D721Med (cell line): ENCODE measurements at regions not wholly inside any gene's neighbourhood (a gene's known extent, or its start where the extent isn't known, plus 50 kb on each side); places are given as distances from the start of the nearest gene placed in this dataset.
A peak's percentile ranks its signal among the peaks of the same experiment; 100 is the strongest.

Source experiments
- DNase-seq: peaks from one replicate; pipeline ENCODE4 v3.0.0; 2011; ENCODE audit warnings: low spot score; ENCODE audit not compliant: insufficient read length
- FAIRE-seq: peaks from 2 replicates; lab custom pipeline; 2011; peaks lifted over from hg19 to GRCh38; lab: Jason Lieb, UNC
- CTCF ChIP-seq: IDR thresholded peaks from 2 replicates; pipeline ENCODE4 v1.5.1; 2012; ENCODE audit warnings: mild to moderate bottlenecking, control low read depth; ENCODE audit not compliant: insufficient read depth; ENCODE audit errors: missing control alignments

DNA sequence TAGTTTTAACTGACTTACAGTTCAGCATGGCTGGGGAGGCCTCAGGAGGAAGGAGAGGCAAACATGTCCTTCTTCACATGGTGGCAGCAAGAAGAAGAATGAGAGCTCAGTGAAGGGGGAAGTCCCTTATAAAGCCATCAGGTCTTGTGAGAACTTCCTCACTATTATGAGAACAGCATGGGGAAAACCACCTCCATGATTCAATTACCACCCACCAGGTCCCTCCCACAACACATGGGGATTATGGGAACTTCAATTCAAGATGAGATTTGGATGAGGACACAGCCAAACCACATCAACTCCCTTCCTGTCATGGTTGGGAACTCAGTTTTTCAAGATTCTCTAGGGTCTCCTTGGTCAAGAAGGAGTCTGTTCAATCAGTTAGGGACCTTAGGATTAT, 432.9 kb upstream of the CNTN5 start:
- no peak for TF ChIP-seq CTCF
- FAIRE-seq (no peak), DNase-seq (no peak)

- no peak for TF ChIP-seq CTCF
- FAIRE-seq (no peak), DNase-seq (no peak)
These were observed 430.8 kb upstream of the CNTN5 start for GRCh38 chr11:98589967-98590366.

- no peak for TF ChIP-seq CTCF
- DNase-seq (no peak), FAIRE-seq (no peak)
These were observed 420.6 kb upstream of the CNTN5 start for GRCh38 chr11:98600103-98600502.

DNA sequence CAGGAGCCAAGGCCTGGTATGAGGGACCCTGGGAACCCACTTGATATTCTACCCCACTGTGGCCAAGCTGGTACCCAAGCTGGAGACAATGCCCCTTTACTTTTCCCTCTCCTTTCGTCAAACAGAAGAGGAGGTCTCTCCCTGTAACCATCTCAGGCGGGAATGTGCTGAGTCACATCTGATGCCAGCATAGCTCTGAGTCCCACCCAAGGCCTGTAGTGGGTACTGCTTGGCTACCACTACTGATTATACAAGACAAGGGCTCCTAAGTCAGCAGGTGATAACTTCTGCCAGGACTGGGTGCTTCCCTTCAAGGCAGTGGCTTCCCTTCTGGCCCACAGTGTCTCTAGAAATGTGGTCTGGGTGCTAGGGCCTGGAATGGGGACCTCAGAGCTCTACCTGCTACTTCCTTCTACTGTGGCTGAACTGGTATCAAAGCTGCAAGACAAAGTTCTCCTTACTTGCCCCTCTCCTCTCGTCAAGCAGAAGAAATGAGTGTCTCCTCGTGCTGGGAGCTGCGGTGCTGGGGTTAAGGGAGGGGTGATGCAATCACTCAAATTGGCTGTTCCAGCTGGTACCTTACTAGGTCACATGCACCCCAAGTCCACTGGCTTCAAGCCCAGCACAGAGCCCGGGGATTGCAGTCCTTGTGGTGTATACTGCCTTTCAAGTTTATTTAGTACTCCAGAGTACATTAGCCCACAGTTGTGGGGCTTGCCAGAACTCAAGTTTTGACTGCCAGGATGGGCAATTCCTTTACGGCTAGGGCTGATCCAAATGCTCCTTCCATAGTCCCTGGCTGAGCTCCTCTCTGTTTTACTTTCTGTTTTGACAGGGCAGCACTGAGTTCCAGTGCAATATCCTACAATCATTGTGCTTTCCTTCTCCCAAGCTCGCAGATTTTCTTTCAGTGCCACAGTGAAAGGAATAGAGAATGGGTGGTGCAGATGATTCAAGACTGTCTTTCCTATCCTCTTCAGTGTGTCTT, 419.7 kb upstream of the CNTN5 start:
- FAIRE-seq: no peak
- TF ChIP-seq CTCF: no peak
- no peak for DNase-seq

- DNase-seq (no peak), FAIRE-seq (peak; percentile 46)
- no peak for TF ChIP-seq CTCF
These were observed 404.6 kb upstream of the CNTN5 start for GRCh38 chr11:98616098-98616655.

GRCh38 chr11:98621767-98622166, 399.0 kb upstream of the CNTN5 start:
- DNase-seq (no peak), FAIRE-seq (no peak)
- no peak for TF ChIP-seq CTCF

GRCh38 chr11:98625526-98625925, 395.2 kb upstream of the CNTN5 start:
- DNase-seq: no peak

More at GRCh38 chr11:98625526-98625925, 395.2 kb upstream of the CNTN5 start:
- FAIRE-seq: no peak
- no peak for TF ChIP-seq CTCF
